ENCODE measurements at regions not wholly inside any gene's neighbourhood (a gene's known extent, or its start where the extent isn't known, plus 50 kb on each side); places are given as distances from the start of the nearest gene placed in this dataset.

DNA sequence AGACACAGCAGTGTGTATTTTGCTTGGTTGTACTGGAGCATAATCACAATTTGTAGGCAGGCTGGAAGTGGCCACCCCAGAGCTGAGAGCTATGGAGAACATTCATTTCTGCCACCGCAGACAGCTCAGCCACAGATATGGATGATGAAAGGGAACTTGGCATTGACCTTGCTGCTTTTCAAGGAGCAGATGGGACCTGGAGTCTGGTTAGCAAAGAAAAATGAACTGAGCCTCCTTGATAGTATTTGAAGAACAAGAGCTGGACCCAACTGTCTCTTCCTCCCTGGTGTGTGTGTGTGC is 395.2 kb upstream of the ZNF462 start:
- TF ChIP-seq POLR2AphosphoS5 (IDR thresholded peaks at IDR 0.05; ENCODE audit: borderline replicate concordance, low read depth, low read length) = no peak
- no peak for TF ChIP-seq EZH2 (IDR thresholded peaks at IDR 0.05)
- TF ChIP-seq FOXP2 (optimal IDR thresholded peaks at IDR 0.05; ENCODE audit: control extremely low read depth, extremely low read length, insufficient read depth) = no peak

Measured in SK-N-MC (cell line).